Erythroblast (primary cell): ENCODE measurements at regions not wholly inside any gene's neighbourhood (a gene's known extent, or its start where the extent isn't known, plus 50 kb on each side); places are given as distances from the start of the nearest gene placed in this dataset.

Source experiments
- GATA1 ChIP-seq: IDR thresholded peaks from 2 replicates; pipeline ENCODE4 v1.6.1; 2011; ENCODE audit warnings: low read depth, mild to moderate bottlenecking, control low read depth, low read length, moderate library complexity
- POLR2A ChIP-seq: IDR thresholded peaks from 2 replicates; pipeline ENCODE4 v1.6.1; 2011; ENCODE audit warnings: mild to moderate bottlenecking, low read length

DNA sequence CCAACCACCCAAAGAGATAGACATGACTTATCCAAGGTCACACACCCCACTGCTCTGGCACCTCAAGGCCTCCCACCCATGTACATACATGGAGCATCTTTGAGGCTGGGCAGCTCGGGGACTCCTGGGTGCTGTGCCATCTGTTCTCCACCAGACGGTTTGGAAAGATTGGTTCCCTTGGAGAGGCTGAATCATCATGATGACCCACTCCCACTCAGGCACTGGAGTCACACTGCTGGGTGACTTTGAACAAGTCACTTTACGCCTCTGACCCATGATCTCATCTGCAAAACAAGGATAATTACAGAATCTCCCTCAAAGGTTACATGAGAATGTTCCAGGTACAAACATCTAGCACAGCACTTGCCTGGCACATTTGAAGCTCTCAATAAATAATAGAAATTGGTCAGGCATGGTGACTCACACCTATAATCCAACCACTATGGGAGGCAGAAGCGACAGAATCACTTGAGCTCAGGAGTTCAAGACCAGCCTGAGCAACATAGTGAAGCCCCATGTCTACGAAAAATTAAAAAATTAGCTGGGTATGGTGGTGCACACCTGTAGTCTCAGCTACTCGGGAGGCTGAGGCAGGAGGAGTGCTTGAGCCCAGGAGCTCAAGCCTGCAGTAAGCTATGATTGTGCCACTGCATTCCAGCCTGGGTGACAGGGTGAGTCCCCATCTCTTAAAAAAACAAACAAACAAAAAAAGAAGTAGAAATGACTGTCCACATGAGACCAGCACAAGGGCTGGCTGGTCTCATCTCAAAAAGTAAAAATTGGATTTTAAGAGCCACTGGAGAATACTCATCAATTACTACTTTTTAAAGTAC, 74.9 kb downstream of the RRAGC start:
- TF ChIP-seq POLR2A (no peak), GATA1 (no peak)
